ENCODE measurements at regions not wholly inside any gene's neighbourhood (a gene's known extent, or its start where the extent isn't known, plus 50 kb on each side); places are given as distances from the start of the nearest gene placed in this dataset.
"Not testable (repeated sequence)": the region's sequence is repeated elsewhere in the genome, so short reads cannot be mapped to it uniquely, and the experiment has no call there.

DNA sequence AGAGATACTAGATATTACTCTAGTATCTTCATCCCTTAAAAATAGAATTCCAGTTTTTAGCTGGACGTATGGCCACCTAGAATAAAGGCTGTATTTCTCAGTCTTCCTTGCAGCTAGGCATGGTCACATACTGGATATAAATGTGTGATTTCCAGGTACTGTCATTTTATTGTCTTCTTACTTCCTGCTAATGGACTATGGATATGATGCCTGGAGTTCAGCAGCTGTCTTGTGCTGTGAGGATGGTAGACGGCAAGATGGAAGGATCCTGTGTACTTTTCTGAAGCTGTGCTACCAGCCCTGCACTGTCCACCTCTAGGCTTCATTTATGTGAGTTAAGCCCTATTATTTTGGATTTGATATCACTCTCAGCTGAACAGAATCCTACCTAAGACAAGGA, 83.4 kb downstream of the EBLN2 start:
- H3K27me3 Mint-ChIP-seq (ENCODE audit: unreplicated experiment) = peaks cover 2% of the 10 kb centered on the region
- H3K27ac Mint-ChIP-seq (ENCODE audit: unreplicated experiment) = no peak overlapping the region
- no peaks in the 10 kb centered on the region for H3K36me3 Mint-ChIP-seq (ENCODE audit: low read depth, unreplicated experiment)
- TF ChIP-seq, protein P1, sequence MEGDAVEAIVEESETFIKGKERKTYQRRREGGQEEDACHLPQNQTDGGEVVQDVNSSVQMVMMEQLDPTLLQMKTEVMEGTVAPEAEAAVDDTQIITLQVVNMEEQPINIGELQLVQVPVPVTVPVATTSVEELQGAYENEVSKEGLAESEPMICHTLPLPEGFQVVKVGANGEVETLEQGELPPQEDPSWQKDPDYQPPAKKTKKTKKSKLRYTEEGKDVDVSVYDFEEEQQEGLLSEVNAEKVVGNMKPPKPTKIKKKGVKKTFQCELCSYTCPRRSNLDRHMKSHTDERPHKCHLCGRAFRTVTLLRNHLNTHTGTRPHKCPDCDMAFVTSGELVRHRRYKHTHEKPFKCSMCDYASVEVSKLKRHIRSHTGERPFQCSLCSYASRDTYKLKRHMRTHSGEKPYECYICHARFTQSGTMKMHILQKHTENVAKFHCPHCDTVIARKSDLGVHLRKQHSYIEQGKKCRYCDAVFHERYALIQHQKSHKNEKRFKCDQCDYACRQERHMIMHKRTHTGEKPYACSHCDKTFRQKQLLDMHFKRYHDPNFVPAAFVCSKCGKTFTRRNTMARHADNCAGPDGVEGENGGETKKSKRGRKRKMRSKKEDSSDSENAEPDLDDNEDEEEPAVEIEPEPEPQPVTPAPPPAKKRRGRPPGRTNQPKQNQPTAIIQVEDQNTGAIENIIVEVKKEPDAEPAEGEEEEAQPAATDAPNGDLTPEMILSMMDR (IDR thresholded peaks at IDR 0.05; ENCODE audit: unreplicated experiment) = no peak
- H3K4me3 Mint-ChIP-seq (ENCODE audit: unreplicated experiment) = no peak overlapping the region
- peaks cover 12% of the 10 kb centered on the region for H3K4me1 Mint-ChIP-seq (ENCODE audit: unreplicated experiment)
- DNase-seq (ENCODE audit: low spot score) = no peak
- no peaks in the 10 kb centered on the region for H3K9me3 Mint-ChIP-seq (ENCODE audit: unreplicated experiment)

DNA sequence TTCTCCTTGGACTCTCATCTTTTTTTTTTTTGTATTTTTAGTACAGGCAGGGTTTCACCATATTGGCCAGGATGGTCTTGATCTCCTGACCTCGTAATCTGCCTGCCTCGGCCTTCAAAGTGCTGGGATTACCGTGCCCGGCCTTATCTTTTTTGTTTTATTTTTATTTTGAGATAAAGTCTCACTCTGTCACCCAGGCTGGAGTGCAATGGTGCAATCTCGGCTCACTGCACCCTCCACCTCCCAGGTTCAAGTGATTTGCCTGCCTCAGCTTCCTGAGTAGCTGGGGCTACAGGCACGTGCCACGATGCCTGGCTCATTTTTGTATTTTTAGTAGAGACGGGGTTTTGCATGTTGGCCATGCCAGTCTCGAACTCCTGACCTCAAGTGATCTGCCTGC, 86.0 kb downstream of the EBLN2 start:
- H3K9me3 Mint-ChIP-seq (ENCODE audit: unreplicated experiment); H3K4me3 Mint-ChIP-seq (ENCODE audit: unreplicated experiment); H3K27me3 Mint-ChIP-seq (ENCODE audit: unreplicated experiment); H3K27ac Mint-ChIP-seq (ENCODE audit: unreplicated experiment); H3K36me3 Mint-ChIP-seq (ENCODE audit: low read depth, unreplicated experiment); DNase-seq (ENCODE audit: low spot score): not testable (repeated sequence)
- peaks cover 12% of the 10 kb centered on the region for H3K4me1 Mint-ChIP-seq (ENCODE audit: unreplicated experiment)

DNA sequence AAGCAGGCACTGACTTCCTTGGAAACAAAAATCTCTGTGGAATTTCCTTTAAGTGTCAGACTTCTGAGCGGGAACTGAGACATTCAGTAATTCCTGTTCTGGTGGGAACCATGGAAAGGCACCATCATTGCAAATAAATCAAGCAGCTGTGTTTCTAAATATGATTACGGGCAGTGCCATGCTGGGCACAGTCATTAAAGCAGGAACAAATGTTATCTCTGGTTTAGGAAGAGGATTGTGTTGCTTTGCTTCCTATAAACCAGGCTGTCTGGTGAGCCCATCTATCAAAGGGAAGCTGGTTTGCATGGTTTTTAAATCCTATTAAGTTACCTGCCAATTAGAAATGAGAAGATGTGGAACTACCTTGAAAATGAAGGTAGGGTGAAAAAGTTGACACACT, 86.7 kb downstream of the EBLN2 start:
- DNase-seq (ENCODE audit: low spot score) = no peak
- Mint-ChIP-seq H3K36me3 (ENCODE audit: low read depth, unreplicated experiment) (no peaks in the 10 kb centered on the region), H3K9me3 (ENCODE audit: unreplicated experiment) (no peaks in the 10 kb centered on the region), H3K4me3 (ENCODE audit: unreplicated experiment) (no peak overlapping the region), H3K27me3 (ENCODE audit: unreplicated experiment) (peaks cover 2% of the 10 kb centered on the region), H3K27ac (ENCODE audit: unreplicated experiment) (peak overlapping the region; percentile 9), H3K4me1 (ENCODE audit: unreplicated experiment) (peaks cover 12% of the 10 kb centered on the region)
- TF ChIP-seq, protein P1 (IDR thresholded peaks at IDR 0.05; ENCODE audit: unreplicated experiment) = no peak

DNA sequence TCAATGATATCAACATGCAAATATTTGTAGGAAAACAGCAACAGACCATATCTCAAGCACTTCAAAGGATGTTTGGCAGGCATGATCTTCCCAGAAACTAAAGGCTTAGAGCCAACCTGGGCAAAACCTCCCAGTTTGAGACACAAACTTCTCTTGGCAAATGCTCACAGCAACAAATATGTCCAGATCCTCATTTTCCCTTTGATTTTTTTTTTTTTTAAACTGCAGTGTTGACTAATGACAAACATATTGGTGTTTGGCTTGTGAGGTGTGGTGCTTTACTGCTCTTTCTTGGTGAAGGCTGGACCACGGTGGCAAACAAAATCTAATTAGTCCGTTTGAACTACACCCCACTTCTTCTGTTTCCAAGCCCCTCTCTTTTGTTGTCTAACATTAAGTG, 87.2 kb downstream of the EBLN2 start:
- Mint-ChIP-seq H3K27me3 (ENCODE audit: unreplicated experiment) (peaks cover 2% of the 10 kb centered on the region), H3K27ac (ENCODE audit: unreplicated experiment) (peak overlapping the region; percentile 9), H3K4me3 (ENCODE audit: unreplicated experiment) (no peak overlapping the region), H3K4me1 (ENCODE audit: unreplicated experiment) (peaks cover 15% of the 10 kb centered on the region), H3K9me3 (ENCODE audit: unreplicated experiment) (no peaks in the 10 kb centered on the region), H3K36me3 (ENCODE audit: low read depth, unreplicated experiment) (no peaks in the 10 kb centered on the region)
- no peak for DNase-seq (ENCODE audit: low spot score)
- TF ChIP-seq, protein P1 (IDR thresholded peaks at IDR 0.05; ENCODE audit: unreplicated experiment) = no peak

DNA sequence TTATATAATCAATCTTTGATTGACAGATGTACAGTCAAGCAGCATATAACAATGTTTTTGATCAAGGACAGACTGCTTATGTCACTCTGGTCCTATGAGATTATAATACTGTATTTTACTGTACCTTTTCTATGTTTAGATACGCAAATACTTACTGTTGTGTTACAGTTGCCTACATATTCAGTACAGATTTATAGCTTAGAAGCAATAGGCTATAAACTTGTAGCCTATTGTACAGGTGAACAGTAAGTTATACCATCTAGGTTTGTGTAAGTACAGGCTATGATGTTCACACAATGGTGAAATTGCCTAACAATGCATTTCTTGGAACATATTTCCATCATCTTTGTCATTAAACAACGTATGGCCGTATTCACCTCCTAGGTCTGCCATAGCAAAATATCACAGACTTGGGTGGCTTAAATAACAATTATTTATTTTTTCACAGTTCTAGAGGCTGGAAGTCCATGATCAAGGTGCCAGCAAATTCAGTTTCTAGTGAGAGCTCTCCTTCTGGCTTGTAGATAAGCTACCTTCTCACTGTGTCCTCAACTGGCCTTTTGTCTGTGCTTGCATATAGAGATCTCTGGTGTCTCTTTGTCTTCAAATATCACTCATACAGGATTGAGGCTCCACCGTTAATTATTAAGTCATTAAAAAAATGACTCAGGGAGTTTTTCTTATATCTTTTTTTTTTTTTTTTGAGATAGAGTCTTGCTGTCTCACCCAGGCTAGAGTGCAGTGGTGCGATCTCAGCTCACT, 89.1 kb downstream of the EBLN2 start:
- TF ChIP-seq, protein P1 (IDR thresholded peaks at IDR 0.05; ENCODE audit: unreplicated experiment) = no peak

DNA sequence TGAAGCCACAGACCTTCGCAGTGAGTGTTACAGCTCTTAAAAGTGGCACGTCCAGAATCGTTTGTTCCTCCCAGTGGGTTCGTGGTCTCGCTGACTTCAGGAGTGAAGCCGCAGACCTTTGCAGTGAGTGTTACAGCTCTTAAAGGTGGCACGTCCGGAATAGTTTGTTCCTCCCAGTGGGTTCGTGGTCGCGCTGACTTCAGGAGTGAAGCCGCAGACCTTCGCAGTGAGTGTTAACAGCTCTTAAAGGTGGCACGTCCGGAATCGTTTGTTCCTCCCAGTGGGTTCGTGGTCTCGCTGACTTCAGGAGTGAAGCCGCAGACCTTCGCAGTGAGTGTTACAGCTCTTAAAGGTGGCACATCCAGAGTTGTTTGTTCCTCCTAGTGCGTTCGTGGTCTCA, 91.1 kb downstream of the EBLN2 start:
- H3K36me3 Mint-ChIP-seq (ENCODE audit: low read depth, unreplicated experiment); DNase-seq (ENCODE audit: low spot score); H3K4me3 Mint-ChIP-seq (ENCODE audit: unreplicated experiment); H3K27ac Mint-ChIP-seq (ENCODE audit: unreplicated experiment); H3K9me3 Mint-ChIP-seq (ENCODE audit: unreplicated experiment); H3K27me3 Mint-ChIP-seq (ENCODE audit: unreplicated experiment): not testable (repeated sequence)
- peaks cover 35% of the 10 kb centered on the region for H3K4me1 Mint-ChIP-seq (ENCODE audit: unreplicated experiment)

More for the DNA sequence above, 89.1 kb downstream of the EBLN2 start:
- peaks cover 31% of the 10 kb centered on the region for H3K4me1 Mint-ChIP-seq (ENCODE audit: unreplicated experiment)
- no peaks in the 10 kb centered on the region for H3K36me3 Mint-ChIP-seq (ENCODE audit: low read depth, unreplicated experiment)
- H3K27ac Mint-ChIP-seq (ENCODE audit: unreplicated experiment) = no peak overlapping the region
- no peaks in the 10 kb centered on the region for H3K9me3 Mint-ChIP-seq (ENCODE audit: unreplicated experiment)
- H3K27me3 Mint-ChIP-seq (ENCODE audit: unreplicated experiment) = peaks cover 2% of the 10 kb centered on the region
- DNase-seq (ENCODE audit: low spot score) = no peak
- no peak overlapping the region for H3K4me3 Mint-ChIP-seq (ENCODE audit: unreplicated experiment)

DNA sequence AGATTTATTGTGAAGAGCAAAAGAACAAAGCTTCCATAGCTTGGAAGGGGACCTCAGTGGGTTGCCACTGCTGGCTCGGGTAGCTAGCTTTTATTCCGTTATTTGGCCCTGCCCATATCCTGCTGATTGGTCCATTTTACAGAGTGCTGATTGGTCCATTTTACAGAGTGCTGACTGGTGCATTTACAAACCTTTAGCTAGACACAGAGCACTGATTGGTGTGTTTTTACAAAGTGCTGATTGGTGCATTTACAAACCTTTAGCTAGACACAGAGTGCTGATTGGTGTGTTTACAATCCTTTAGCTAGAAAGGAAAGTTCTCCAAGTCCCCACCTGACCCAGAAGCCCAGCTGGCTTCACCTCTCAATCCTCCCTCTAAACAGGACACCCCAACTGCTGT, 91.6 kb downstream of the EBLN2 start:
- H3K27ac Mint-ChIP-seq (ENCODE audit: unreplicated experiment); H3K9me3 Mint-ChIP-seq (ENCODE audit: unreplicated experiment); DNase-seq (ENCODE audit: low spot score); H3K4me3 Mint-ChIP-seq (ENCODE audit: unreplicated experiment); H3K27me3 Mint-ChIP-seq (ENCODE audit: unreplicated experiment); H3K36me3 Mint-ChIP-seq (ENCODE audit: low read depth, unreplicated experiment): not testable (repeated sequence)
- H3K4me1 Mint-ChIP-seq (ENCODE audit: unreplicated experiment) = peaks cover 35% of the 10 kb centered on the region

DNA sequence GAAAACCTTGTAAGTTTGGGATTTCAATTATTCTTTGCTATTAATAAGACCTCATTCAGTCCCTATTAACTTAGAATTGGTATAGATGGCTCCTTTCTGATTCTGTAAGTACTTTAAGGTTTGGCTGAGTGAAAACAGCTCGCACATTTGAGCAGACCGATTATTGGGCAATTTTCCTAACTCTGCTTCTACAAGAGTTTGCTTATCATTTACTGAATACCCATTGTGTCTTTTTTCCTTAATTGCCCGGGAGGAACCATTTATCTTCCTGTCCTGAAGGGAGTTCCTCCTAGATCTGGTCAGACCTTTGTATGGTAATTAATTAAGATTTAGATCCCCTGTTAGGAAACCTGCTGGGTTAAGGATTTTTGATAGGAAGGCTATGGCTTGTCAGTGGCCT, 92.8 kb downstream of the EBLN2 start:
- not testable (repeated sequence) for DNase-seq (ENCODE audit: low spot score); H3K36me3 Mint-ChIP-seq (ENCODE audit: low read depth, unreplicated experiment); H3K9me3 Mint-ChIP-seq (ENCODE audit: unreplicated experiment); H3K4me3 Mint-ChIP-seq (ENCODE audit: unreplicated experiment); H3K27me3 Mint-ChIP-seq (ENCODE audit: unreplicated experiment)
- Mint-ChIP-seq H3K4me1 (ENCODE audit: unreplicated experiment) (peaks cover 25% of the 10 kb centered on the region), H3K27ac (ENCODE audit: unreplicated experiment) (peak overlapping the region; percentile 45)

Measured in endothelial cell (in vitro differentiated cells).